ENCODE measurements at regions not wholly inside any gene's neighbourhood (a gene's known extent, or its start where the extent isn't known, plus 50 kb on each side); places are given as distances from the start of the nearest gene placed in this dataset.

GRCh38 chr18:40338284-40338683, 1616.8 kb upstream of the PIK3C3 start:
- no peak overlapping the region for H2AFZ ChIP-seq
- peaks cover 5% of the 10 kb centered on the region; the same call in 1 of the 3 replicates for H3K9me3 Mint-ChIP-seq
- no peaks in the 10 kb centered on the region for H3K4me1 Mint-ChIP-seq

More at GRCh38 chr18:40338284-40338683, 1616.8 kb upstream of the PIK3C3 start:
- H3K27me3 Mint-ChIP-seq (ENCODE audit: insufficient read depth, low read depth, poor library complexity), result no peaks in the 10 kb centered on the region
- DNase-seq (ENCODE audit: low spot score) (no peak), ATAC-seq (no peak)
- Histone ChIP-seq H3K79me2 (replicated peaks; ENCODE audit: insufficient read depth) (no peaks in the 10 kb centered on the region), H3K36me3 (ENCODE audit: insufficient read depth) (no peaks in the 10 kb centered on the region), H3K4me3 (no peak overlapping the region), H4K20me1 (replicated peaks; ENCODE audit: insufficient read depth) (no peaks in the 10 kb centered on the region), H3K27ac (ENCODE audit: low read depth) (no peak overlapping the region), H3K27me3 (ENCODE audit: insufficient read depth) (no peaks in the 10 kb centered on the region), H3K9me2 (ENCODE audit: insufficient read depth) (0 out of 2 replicates have a peak, but pooled peaks cover 3% of the 10 kb centered on the region), H3K4me2 (no peak overlapping the region), H3F3A (replicated peaks; ENCODE audit: low read depth) (no peaks in the 10 kb centered on the region), H3K4me1 (ENCODE audit: insufficient read depth) (no peaks in the 10 kb centered on the region)
- no peak overlapping the region for H3K4me3 Mint-ChIP-seq
- no peaks in the 10 kb centered on the region for H3K36me3 Mint-ChIP-seq (ENCODE audit: low read depth)
- H3K27ac Mint-ChIP-seq, result no peak overlapping the region
- TF ChIP-seq ZNF462 (CRISPR knock-in tag; IDR thresholded peaks at IDR 0.05) (no peak), ZNF114 (CRISPR knock-in tag; IDR thresholded peaks at IDR 0.05) (no peak), STAT1 (IDR thresholded peaks at IDR 0.05; ENCODE audit: unreplicated experiment) (no peak), POLR2AphosphoS5 (IDR thresholded peaks at IDR 0.05; ENCODE audit: low read depth) (no peak), REST (IDR thresholded peaks at IDR 0.05; ENCODE audit: unreplicated experiment) (no peak), CTCF (conservative IDR thresholded peaks at IDR 0.05; ENCODE audit: low read depth in 2 of 2) (no peak), ZNF331 (CRISPR knock-in tag; IDR thresholded peaks at IDR 0.05; ENCODE audit: low read depth) (no peak), NANOG (IDR thresholded peaks at IDR 0.05; ENCODE audit: borderline replicate concordance) (no peak), JUNB (IDR thresholded peaks at IDR 0.05; ENCODE audit: unreplicated experiment) (no peak), EZH2 (IDR thresholded peaks at IDR 0.05; ENCODE audit: low read depth, unreplicated experiment) (no peak), ETS1 (IDR thresholded peaks at IDR 0.05) (no peak), EZH2phosphoT487 (IDR thresholded peaks at IDR 0.05; ENCODE audit: unreplicated experiment) (no peak), CREB1 (CRISPR knock-in tag; IDR thresholded peaks at IDR 0.05; ENCODE audit: low read depth) (no peak)

Data from GM23338 (cell line).